ENCODE measurements at regions not wholly inside any gene's neighbourhood (a gene's known extent, or its start where the extent isn't known, plus 50 kb on each side); places are given as distances from the start of the nearest gene placed in this dataset.

- TF ChIP-seq, protein P1, sequence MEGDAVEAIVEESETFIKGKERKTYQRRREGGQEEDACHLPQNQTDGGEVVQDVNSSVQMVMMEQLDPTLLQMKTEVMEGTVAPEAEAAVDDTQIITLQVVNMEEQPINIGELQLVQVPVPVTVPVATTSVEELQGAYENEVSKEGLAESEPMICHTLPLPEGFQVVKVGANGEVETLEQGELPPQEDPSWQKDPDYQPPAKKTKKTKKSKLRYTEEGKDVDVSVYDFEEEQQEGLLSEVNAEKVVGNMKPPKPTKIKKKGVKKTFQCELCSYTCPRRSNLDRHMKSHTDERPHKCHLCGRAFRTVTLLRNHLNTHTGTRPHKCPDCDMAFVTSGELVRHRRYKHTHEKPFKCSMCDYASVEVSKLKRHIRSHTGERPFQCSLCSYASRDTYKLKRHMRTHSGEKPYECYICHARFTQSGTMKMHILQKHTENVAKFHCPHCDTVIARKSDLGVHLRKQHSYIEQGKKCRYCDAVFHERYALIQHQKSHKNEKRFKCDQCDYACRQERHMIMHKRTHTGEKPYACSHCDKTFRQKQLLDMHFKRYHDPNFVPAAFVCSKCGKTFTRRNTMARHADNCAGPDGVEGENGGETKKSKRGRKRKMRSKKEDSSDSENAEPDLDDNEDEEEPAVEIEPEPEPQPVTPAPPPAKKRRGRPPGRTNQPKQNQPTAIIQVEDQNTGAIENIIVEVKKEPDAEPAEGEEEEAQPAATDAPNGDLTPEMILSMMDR (conservative IDR thresholded peaks at IDR 0.05; ENCODE audit: low read depth, low read length): no peak
- no peak for TF ChIP-seq EZH2 (IDR thresholded peaks at IDR 0.05; ENCODE audit: low read length, unreplicated experiment)
- no peak for TF ChIP-seq EZH2phosphoT487 (IDR thresholded peaks at IDR 0.05; ENCODE audit: borderline replicate concordance, low read length)
Measured at GRCh38 chr7:84370114-84370513, 175.5 kb upstream of the SEMA3A start.

Measured in PC-3 (cell line).